ENCODE measurements at regions not wholly inside any gene's neighbourhood (a gene's known extent, or its start where the extent isn't known, plus 50 kb on each side); places are given as distances from the start of the nearest gene placed in this dataset.

DNA sequence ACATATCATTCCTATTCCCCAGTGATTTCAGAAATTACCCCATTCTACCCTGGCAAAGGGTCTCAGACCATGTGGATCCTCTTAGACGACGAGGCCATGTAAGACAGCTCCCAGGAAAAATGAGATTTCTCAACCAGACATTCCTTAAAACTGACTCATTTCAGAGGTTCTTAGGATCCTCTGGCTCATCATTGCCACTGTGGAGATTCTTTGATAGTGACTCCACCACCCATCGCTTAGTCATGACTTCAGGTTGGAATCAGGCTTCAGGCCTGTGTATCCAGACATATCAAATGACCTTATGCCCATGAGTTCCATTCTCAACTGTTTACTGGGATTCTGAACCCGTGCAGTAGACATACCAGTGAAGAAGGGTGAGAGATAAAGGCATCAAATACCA is 245.6 kb upstream of the TCF4 start (continued):
- TF ChIP-seq, protein P1, sequence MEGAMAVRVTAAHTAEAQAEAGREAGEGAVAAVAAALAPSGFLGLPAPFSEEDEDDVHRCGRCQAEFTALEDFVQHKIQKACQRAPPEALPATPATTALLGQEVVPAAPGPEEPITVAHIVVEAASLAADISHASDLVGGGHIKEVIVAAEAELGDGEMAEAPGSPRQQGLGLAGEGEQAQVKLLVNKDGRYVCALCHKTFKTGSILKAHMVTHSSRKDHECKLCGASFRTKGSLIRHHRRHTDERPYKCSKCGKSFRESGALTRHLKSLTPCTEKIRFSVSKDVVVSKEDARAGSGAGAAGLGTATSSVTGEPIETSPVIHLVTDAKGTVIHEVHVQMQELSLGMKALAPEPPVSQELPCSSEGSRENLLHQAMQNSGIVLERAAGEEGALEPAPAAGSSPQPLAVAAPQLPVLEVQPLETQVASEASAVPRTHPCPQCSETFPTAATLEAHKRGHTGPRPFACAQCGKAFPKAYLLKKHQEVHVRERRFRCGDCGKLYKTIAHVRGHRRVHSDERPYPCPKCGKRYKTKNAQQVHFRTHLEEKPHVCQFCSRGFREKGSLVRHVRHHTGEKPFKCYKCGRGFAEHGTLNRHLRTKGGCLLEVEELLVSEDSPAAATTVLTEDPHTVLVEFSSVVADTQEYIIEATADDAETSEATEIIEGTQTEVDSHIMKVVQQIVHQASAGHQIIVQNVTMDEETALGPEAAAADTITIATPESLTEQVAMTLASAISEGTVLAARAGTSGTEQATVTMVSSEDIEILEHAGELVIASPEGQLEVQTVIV (IDR thresholded peaks at IDR 0.05; ENCODE audit: borderline replicate concordance, partially characterized antibody): no peak
- no peak for TF ChIP-seq KLF5 (IDR thresholded peaks at IDR 0.05; ENCODE audit: partially characterized antibody)
- no peak for TF ChIP-seq ZZZ3 (IDR thresholded peaks at IDR 0.05; ENCODE audit: control insufficient read depth, insufficient read length, low read depth)
- no peak for TF ChIP-seq LARP7 (IDR thresholded peaks at IDR 0.05)
- no peak for TF ChIP-seq CHD4 (IDR thresholded peaks at IDR 0.05)

DNA sequence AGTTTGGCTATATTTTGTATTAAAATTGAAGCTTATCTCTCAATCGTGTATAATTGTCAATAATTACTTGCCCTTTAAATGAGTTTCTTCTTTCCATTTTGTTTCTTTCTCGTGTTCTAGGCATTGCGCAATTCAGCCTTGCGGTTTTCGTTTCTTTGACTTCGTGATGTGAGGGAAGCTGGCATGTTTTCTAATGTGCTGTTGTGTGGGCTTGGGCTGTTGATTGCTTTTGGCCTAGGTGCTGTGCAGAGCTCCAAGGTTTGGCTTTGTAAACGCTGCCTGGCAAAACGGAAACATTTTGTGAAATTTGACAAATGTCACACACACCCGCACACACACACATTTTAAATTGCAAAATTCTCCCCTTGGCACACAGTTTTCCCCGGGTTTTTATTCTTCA is 242.6 kb upstream of the TCF4 start:
- no peak overlapping the region for H3K9ac ChIP-seq (ENCODE audit: control insufficient read depth, insufficient read depth, low read length)
- SMC1A ChIA-PET (ENCODE audit: uncharacterized antibody, unreplicated experiment): no interaction called here
- CTCF ChIA-PET: interaction anchor here (1.5 kb wide), 1 partner anchor 15 kb away, joined by 3 read pairs; no protein-coding TSS in a partner anchor
- no peaks in the 10 kb centered on the region for H3K4me1 ChIP-seq (ENCODE audit: control insufficient read depth, insufficient read depth, low read length)
- no TSS peak for BruUV-seq (replicated peaks)
- H3K36me3 ChIP-seq (ENCODE audit: control insufficient read depth in 2 of 2, insufficient read depth in 2 of 2, low read length in 1 of 2): no peaks in the 10 kb centered on the region
- no peak overlapping the region for H3K4me3 ChIP-seq
- no peaks in the 10 kb centered on the region for H4K20me1 ChIP-seq (ENCODE audit: control insufficient read depth, insufficient read depth)
- no peaks in the 10 kb centered on the region for H3K79me2 ChIP-seq (ENCODE audit: control insufficient read depth, insufficient read depth, low read length)
- RAD21 ChIA-PET (ENCODE audit: unreplicated experiment): no interaction called here
- no peak overlapping the region for H2AFZ ChIP-seq (ENCODE audit: control insufficient read depth, low read depth, low read length)
- FAIRE-seq: no peak
- ATAC-seq: no peak
- 34% methylated on average over 10 of the region's 10 CpGs for WGBS (ENCODE audit: insufficient coverage, insufficient replicate concordance, low lambda C conversion rate, missing lambda C conversion rate)
- H3K9me3 ChIP-seq (replicated peaks; ENCODE audit: control insufficient read depth, insufficient read depth, low read length): no peaks in the 10 kb centered on the region; the same call in 2 of the 3 replicates
- intact Hi-C loops (cut with micrococcal nuclease; ENCODE audit: unreplicated experiment) (no loop called here), in situ Hi-C loops (cut with MboI) (no loop called here)
- H3K4me2 ChIP-seq (ENCODE audit: control insufficient read depth, insufficient read depth): no peak overlapping the region
- H3K27ac ChIP-seq (ENCODE audit: control insufficient read depth, insufficient read depth): no peak overlapping the region
- no peak for DNase-seq (ENCODE audit: low read depth, low spot score)
- POLR2A ChIA-PET: no interaction called here
- H3K27me3 ChIP-seq (replicated peaks in 1 of 2; ENCODE audit: control insufficient read depth in 2 of 2, insufficient read depth in 2 of 2, low read length in 1 of 2): no peaks in the 10 kb centered on the region
- TF ChIP-seq NR2C1 (IDR thresholded peaks at IDR 0.05): no peak
- TF ChIP-seq JUND (IDR thresholded peaks at IDR 0.05; ENCODE audit: low read depth, low read length): no peak
- no peak for TF ChIP-seq CHD4 (IDR thresholded peaks at IDR 0.05)
- TF ChIP-seq EZH2 (IDR thresholded peaks at IDR 0.05; ENCODE audit: borderline replicate concordance, control insufficient read depth, low read depth, low read length): no peak
- no peak for TF ChIP-seq SRF (IDR thresholded peaks at IDR 0.05; ENCODE audit: low read depth in 2 of 2, low read length in 2 of 2)
- TF ChIP-seq, protein P2, sequence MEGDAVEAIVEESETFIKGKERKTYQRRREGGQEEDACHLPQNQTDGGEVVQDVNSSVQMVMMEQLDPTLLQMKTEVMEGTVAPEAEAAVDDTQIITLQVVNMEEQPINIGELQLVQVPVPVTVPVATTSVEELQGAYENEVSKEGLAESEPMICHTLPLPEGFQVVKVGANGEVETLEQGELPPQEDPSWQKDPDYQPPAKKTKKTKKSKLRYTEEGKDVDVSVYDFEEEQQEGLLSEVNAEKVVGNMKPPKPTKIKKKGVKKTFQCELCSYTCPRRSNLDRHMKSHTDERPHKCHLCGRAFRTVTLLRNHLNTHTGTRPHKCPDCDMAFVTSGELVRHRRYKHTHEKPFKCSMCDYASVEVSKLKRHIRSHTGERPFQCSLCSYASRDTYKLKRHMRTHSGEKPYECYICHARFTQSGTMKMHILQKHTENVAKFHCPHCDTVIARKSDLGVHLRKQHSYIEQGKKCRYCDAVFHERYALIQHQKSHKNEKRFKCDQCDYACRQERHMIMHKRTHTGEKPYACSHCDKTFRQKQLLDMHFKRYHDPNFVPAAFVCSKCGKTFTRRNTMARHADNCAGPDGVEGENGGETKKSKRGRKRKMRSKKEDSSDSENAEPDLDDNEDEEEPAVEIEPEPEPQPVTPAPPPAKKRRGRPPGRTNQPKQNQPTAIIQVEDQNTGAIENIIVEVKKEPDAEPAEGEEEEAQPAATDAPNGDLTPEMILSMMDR (IDR thresholded peaks at IDR 0.05 in 2 of 3, conservative IDR thresholded peaks at IDR 0.05 in 1 of 3; ENCODE audit: control insufficient read depth in 2 of 3, extremely low read depth in 1 of 3, insufficient read depth in 1 of 3, low read depth in 3 of 3, low read length in 3 of 3): no peak
- no peak for TF ChIP-seq BMI1 (IDR thresholded peaks at IDR 0.05; ENCODE audit: borderline replicate concordance)
- TF ChIP-seq POU2F2 (IDR thresholded peaks at IDR 0.05; ENCODE audit: borderline replicate concordance, low read depth, low read length): no peak
- TF ChIP-seq, protein P3, sequence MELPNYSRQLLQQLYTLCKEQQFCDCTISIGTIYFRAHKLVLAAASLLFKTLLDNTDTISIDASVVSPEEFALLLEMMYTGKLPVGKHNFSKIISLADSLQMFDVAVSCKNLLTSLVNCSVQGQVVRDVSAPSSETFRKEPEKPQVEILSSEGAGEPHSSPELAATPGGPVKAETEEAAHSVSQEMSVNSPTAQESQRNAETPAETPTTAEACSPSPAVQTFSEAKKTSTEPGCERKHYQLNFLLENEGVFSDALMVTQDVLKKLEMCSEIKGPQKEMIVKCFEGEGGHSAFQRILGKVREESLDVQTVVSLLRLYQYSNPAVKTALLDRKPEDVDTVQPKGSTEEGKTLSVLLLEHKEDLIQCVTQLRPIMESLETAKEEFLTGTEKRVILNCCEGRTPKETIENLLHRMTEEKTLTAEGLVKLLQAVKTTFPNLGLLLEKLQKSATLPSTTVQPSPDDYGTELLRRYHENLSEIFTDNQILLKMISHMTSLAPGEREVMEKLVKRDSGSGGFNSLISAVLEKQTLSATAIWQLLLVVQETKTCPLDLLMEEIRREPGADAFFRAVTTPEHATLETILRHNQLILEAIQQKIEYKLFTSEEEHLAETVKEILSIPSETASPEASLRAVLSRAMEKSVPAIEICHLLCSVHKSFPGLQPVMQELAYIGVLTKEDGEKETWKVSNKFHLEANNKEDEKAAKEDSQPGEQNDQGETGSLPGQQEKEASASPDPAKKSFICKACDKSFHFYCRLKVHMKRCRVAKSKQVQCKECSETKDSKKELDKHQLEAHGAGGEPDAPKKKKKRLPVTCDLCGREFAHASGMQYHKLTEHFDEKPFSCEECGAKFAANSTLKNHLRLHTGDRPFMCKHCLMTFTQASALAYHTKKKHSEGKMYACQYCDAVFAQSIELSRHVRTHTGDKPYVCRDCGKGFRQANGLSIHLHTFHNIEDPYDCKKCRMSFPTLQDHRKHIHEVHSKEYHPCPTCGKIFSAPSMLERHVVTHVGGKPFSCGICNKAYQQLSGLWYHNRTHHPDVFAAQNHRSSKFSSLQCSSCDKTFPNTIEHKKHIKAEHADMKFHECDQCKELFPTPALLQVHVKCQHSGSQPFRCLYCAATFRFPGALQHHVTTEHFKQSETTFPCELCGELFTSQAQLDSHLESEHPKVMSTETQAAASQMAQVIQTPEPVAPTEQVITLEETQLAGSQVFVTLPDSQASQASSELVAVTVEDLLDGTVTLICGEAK (IDR thresholded peaks at IDR 0.05; ENCODE audit: borderline replicate concordance): no peak
- TF ChIP-seq PAX5 (IDR thresholded peaks at IDR 0.05; ENCODE audit: borderline replicate concordance, low read depth, low read length): no peak
- TF ChIP-seq ZZZ3 (IDR thresholded peaks at IDR 0.05; ENCODE audit: control insufficient read depth, insufficient read length, low read depth): no peak
- no peak for TF ChIP-seq SP1 (IDR thresholded peaks at IDR 0.05; ENCODE audit: low read depth, low read length)
